ENCODE measurements at regions not wholly inside any gene's neighbourhood (a gene's known extent, or its start where the extent isn't known, plus 50 kb on each side); places are given as distances from the start of the nearest gene placed in this dataset.

DNA sequence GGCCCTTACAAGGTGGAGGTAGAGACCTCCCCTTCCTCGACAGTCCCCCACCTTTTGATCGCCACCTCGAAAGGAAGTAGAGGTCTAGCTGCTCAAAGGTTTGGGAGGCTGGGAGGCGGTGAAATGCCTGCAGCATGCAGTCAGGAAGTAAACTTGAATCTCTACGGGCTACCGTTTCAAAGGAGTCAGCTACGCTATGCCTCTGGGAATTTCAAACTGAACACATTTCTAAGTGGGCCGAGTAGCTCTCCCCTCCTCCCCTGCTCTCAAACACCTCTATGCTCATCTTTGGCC is 68.0 kb downstream of the CXCL12 start:
- no peak overlapping the region for H3K27ac ChIP-seq
- TF ChIP-seq ZFX (IDR thresholded peaks at IDR 0.05) = no peak
- TF ChIP-seq, protein P1, sequence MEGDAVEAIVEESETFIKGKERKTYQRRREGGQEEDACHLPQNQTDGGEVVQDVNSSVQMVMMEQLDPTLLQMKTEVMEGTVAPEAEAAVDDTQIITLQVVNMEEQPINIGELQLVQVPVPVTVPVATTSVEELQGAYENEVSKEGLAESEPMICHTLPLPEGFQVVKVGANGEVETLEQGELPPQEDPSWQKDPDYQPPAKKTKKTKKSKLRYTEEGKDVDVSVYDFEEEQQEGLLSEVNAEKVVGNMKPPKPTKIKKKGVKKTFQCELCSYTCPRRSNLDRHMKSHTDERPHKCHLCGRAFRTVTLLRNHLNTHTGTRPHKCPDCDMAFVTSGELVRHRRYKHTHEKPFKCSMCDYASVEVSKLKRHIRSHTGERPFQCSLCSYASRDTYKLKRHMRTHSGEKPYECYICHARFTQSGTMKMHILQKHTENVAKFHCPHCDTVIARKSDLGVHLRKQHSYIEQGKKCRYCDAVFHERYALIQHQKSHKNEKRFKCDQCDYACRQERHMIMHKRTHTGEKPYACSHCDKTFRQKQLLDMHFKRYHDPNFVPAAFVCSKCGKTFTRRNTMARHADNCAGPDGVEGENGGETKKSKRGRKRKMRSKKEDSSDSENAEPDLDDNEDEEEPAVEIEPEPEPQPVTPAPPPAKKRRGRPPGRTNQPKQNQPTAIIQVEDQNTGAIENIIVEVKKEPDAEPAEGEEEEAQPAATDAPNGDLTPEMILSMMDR (conservative IDR thresholded peaks at IDR 0.05) = no peak

DNA sequence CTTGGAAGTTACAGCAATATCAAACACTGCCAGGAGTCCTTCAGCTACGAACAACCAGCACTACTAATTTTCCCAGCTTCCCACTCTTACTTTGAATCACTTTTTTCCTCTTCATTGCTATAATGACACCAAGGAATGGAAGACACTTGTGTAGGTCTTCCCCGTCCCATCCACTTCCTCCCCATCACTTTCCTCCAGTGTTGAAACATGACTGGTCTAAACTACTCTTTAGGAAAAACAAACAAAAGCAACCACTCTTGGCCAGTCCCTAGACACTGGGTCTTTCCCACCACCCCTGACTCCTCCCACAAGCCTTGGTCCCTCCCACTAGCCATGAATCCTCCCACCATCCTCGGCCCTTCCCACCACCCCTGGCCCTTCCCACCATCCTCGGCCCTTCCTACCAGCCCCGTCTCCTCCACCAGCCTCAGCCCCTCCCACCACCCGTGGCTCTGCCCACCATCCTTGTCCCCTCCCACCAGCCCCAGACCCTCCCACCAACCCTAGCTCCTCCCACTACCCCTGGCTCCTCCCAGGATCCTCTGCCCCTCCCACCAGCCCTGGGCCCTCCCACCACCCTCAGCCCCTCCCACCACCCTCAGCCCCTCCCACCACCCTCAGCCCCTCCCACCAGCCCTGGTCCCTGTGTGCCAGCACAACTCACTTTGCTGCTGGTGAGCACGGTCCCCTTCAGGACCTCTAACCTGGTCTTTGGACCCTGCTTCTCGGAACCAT is 68.5 kb downstream of the CXCL12 start:
- no peak overlapping the region for H3K27ac ChIP-seq
- TF ChIP-seq, protein P1 (conservative IDR thresholded peaks at IDR 0.05) = no peak
- no peak for TF ChIP-seq ZFX (IDR thresholded peaks at IDR 0.05)

DNA sequence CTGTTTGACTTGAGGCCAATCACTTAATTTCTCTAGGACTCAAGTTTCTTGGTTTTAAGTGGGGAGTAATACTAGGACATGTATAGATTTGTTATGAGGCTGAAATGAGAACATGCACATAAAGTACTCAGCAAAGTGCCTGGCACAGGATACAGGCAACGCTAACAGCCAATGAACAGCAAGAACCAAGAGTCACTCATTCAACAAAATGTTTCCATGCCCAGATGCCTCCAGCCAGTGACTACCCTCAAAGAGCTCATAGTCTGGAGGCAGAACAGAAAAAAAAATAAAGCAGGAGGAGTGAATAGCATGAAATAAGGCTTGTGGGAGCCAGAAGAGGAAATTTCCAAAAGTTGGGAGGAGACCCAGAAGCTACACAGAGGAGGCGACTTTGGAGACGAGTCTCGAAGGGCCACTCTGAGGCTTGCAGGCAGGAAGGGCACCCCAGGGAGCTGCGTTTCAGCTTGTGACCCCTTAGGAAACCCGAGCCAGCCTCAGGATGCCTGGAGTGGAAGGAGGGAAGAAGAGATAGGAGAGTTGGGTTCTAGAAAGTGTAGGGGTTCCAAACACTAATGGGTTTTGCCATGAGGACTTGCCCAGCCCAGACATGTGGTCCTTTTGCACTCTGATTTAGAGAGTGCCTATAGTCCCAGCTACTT is 70.0 kb downstream of the CXCL12 start:
- no peak for TF ChIP-seq ZFX (IDR thresholded peaks at IDR 0.05)
- TF ChIP-seq, protein P1 (conservative IDR thresholded peaks at IDR 0.05) = no peak
- H3K27ac ChIP-seq = no peak overlapping the region

DNA sequence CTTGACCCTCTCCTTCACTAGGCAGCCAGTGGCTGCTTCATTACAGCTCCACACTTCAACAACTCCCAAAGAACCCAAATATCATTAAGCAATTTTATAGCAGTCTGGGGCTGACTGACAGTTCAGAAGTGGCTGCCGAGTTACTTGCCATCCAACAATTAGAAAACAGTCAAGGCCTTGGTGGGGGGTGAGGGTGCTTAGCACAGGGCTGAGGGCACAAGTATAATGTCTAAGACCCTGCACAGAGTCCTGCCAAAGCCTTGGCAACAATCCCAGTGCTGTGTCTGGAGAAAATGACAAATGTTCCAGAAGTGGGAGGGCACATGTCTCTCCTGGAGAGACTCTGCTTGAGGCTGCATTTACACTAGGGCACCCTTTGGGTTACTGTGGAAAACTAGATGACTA is 71.1 kb downstream of the CXCL12 start:
- H3K27ac ChIP-seq = no peak overlapping the region
- TF ChIP-seq ZFX (IDR thresholded peaks at IDR 0.05) = no peak
- TF ChIP-seq, protein P1 (conservative IDR thresholded peaks at IDR 0.05) = no peak

DNA sequence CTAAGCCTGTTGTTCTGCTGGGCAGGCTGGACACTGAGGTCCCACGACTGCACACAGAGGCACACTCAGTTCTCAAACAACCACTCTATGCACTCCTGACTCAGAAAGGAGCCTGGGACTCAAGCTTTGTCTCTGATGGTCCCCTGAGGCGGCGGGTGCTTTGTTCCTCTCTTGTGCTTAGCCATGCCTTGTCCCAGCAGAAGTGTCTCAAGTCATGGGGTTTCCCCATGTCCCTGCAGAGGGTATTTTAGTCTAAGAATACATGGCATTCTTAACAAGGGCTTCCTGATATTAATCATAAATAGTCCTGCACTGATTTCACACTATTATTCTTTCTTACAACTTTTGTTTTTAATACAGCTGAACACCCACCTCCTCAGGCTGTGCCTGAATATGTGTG is 72.5 kb downstream of the CXCL12 start:
- no peak overlapping the region for H3K27ac ChIP-seq
- TF ChIP-seq ZFX (IDR thresholded peaks at IDR 0.05) = no peak
- TF ChIP-seq, protein P1 (conservative IDR thresholded peaks at IDR 0.05) = no peak

DNA sequence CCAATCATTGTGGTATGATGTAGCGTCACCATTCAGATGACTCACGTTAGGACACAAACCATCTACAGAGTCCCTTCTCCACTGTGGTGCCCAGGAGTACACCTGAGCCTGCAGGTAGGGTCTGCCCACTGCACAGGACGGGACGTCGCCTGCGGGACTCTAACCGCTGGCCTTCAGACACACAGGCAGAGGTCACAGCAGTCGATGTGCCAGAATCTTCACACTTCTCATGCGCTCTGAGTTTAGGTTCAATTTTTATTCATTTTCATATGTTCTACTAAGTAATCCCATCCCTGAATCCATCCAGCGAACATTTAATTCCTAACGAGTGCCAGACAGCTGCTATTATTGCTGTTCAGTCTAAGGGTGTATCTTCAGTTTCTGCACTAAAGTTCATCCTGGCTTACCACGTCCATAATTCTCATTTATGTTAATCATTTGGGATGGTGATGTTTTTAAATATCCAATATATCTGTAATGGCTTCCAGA is 73.3 kb downstream of the CXCL12 start:
- TF ChIP-seq, protein P1 (conservative IDR thresholded peaks at IDR 0.05) = no peak
- no peak for TF ChIP-seq ZFX (IDR thresholded peaks at IDR 0.05)
- H3K27ac ChIP-seq = no peak overlapping the region; the same call in 1 of the 2 replicates

DNA sequence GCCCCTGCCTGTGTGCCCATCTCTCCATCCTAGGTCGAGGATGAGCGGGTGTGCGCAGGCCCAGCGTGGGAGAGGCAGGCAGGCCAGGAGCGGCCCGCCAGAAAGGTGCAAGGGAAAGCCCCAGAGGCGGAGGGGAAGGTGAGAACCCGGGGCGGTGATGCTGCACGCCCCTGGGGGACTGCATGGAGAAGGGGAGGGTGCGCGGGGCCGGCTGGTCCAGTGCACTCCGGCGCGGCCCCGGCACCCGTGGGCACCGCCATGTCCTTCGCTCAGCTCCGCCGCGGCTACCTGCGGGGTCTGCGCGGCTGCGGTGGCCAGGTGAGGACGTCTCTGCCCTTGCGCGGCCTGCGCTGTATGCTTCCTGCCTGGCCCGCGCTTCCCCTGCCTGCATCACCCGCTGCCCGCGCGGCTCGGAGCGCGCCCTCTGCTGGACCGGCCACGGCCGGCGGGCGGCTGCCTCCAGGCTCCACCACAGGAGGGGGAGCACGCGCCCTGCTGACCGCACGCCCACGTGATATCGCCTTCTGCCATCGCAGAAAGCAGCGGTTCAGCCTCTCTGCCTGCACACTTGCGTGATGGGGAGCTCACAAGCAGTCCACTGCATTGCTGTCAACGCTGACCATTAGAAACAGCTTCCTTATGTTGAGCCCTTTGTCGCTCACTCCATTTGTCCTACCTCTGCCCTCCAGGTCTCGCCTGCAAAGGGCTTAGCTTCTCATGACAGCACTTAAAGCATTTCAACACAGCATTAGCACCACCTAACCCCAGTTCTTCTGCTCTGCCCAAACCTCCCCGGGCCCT is 73.9 kb downstream of the CXCL12 start:
- peak; percentile 42; the same call in 1 of the 2 replicates for TF ChIP-seq ZFX (IDR thresholded peaks at IDR 0.05)
- TF ChIP-seq, protein P1 (conservative IDR thresholded peaks at IDR 0.05) = peak; percentile 98
- peak overlapping the region; percentile 25; the same call in 1 of the 2 replicates for H3K27ac ChIP-seq
